HCT116 (cell line): ENCODE measurements at regions not wholly inside any gene's neighbourhood (a gene's known extent, or its start where the extent isn't known, plus 50 kb on each side); places are given as distances from the start of the nearest gene placed in this dataset.

Source experiments
- ATAC-seq: fragments of 200-7000 bp; cut with Tn5 transposase; 2 replicates; pipeline ENCODE4 v1.9.1; 2020; ENCODE audit warnings: mild to moderate bottlenecking, moderate library complexity
- BruUV-seq: library from RNA; stranded (reverse); fragments of 400-500 nt; replicated peaks from 2 replicates; lab custom pipeline; 2021; lab: Mats Ljungman, UMichigan
- CTCF ChIA-PET: fragments of 300-600 bp; sonication (Branson Sonifier 250); formaldehyde crosslinking; loops from one replicate; lab custom pipeline; 2021; ENCODE audit warnings: antibody characterized with exemption; lab: Charles Lee
- POLR2A ChIA-PET: fragments of 300-600, 350-600 bp; sonication (Branson Sonifier 250); formaldehyde crosslinking; loops from one replicate; lab custom pipeline; 2021; ENCODE audit warnings: antibody characterized with exemption; lab: Charles Lee
- RAD21 ChIA-PET, 2 experiments: fragments of 300-600 bp; sonication (Branson Sonifier 250); formaldehyde crosslinking; loops; one replicate each; lab custom pipeline; 2023; ENCODE audit warnings: low total read pairs in 2 of 2; ENCODE audit not compliant: uncharacterized antibody in 2 of 2, unreplicated experiment in 2 of 2, low non-redundant PET in 1 of 2; lab: Charles Lee
- DNase-seq: peaks from one replicate; pipeline ENCODE4 v3.0.0-alpha.2; 2010; ENCODE audit warnings: low read depth, low spot score
- H2AFZ ChIP-seq: fragments of 200-600 bp; shearing (Covaris generic), sonication (generic); 2 replicates; pipeline ENCODE4 v1.6.1; 2017; ENCODE audit warnings: low read depth, mixed run types, mixed read lengths, antibody characterized with exemption, low read length; ENCODE audit not compliant: poor library complexity, severe bottlenecking
- H3K27ac ChIP-seq: 2 replicates; pipeline ENCODE4 v1.5.1; 2012; ENCODE audit warnings: low read depth, low read length
- H3K27me3 ChIP-seq: fragments of 200-600 bp; sonication (generic); 2 replicates; pipeline ENCODE4 v1.6.1; 2016; ENCODE audit warnings: mixed run types, low read length, mixed read lengths; ENCODE audit not compliant: insufficient read depth
- H3K36me3 ChIP-seq, 2 experiments: fragments of 200-500 bp in 1 of 2; fragments of 200-600 bp in 1 of 2; sonication (Bioruptor generic) in 1 of 2; sonication (generic) in 1 of 2; 2 replicates each; pipeline versions ENCODE4 v1.5.1 to v1.6.1; 2014 to 2016; ENCODE audit warnings: low read length in 2 of 2, inconsistent platforms in 1 of 2, mixed read lengths in 1 of 2, mixed run types in 1 of 2; ENCODE audit not compliant: insufficient read depth in 2 of 2, control insufficient read depth in 1 of 2
- H3K4me1 ChIP-seq, 2 experiments: fragments of 200-600 bp in 1 of 2; sonication (generic) in 1 of 2; 2 replicates each; pipeline versions ENCODE4 v1.5.1 to v1.6.1; 2012 to 2017; ENCODE audit warnings: low read length in 2 of 2, inconsistent platforms in 1 of 2, mild to moderate bottlenecking in 1 of 2, mixed read lengths in 1 of 2, mixed run types in 1 of 2, moderate library complexity in 1 of 2; ENCODE audit not compliant: insufficient read depth in 2 of 2, control insufficient read depth in 1 of 2
- H3K4me2 ChIP-seq: fragments of 200-600 bp; sonication (generic); 2 replicates; pipeline ENCODE4 v1.6.1; 2017; ENCODE audit warnings: mixed run types, low read length, mixed read lengths
- H3K4me3 ChIP-seq, 2 experiments: fragments of 200-600 bp in 1 of 2; sonication (generic) in 1 of 2; replicated peaks in 1 of 2; 2 replicates each; pipeline ENCODE4 v1.5.1; 2011 to 2016; ENCODE audit warnings: low read length in 2 of 2, control low read depth in 1 of 2, low read depth in 1 of 2, mild to moderate bottlenecking in 1 of 2, mixed read lengths in 1 of 2, mixed run types in 1 of 2
- H3K79me2 ChIP-seq: fragments of 200-600 bp; sonication (generic); 2 replicates; pipeline ENCODE4 v1.6.1; 2017; ENCODE audit warnings: mild to moderate bottlenecking, mixed run types, low read length, moderate library complexity, mixed read lengths; ENCODE audit not compliant: insufficient read depth
- H3K9ac ChIP-seq: fragments of 200-600 bp; sonication (generic); 2 replicates; pipeline ENCODE4 v1.6.1; 2016; ENCODE audit warnings: low read length, mixed read lengths
- H3K9me2 ChIP-seq: fragments of 200-600 bp; sonication (generic), shearing (Covaris generic); 2 replicates; pipeline ENCODE4 v1.6.1; 2017; ENCODE audit warnings: mixed run types, mild to moderate bottlenecking, moderate library complexity; ENCODE audit not compliant: insufficient read depth
- H3K9me3 ChIP-seq, 2 experiments: fragments of 200-500 bp in 1 of 2; fragments of 200-600 bp in 1 of 2; sonication (Bioruptor generic) in 1 of 2; sonication (generic) in 1 of 2; 2 replicates each; pipeline ENCODE4 v1.6.1; 2014 to 2017; ENCODE audit warnings: low read length in 2 of 2, mixed read lengths in 2 of 2, inconsistent platforms in 1 of 2, low read depth in 1 of 2, mild to moderate bottlenecking in 1 of 2, mixed run types in 1 of 2, moderate library complexity in 1 of 2; ENCODE audit not compliant: control insufficient read depth in 1 of 2, insufficient read depth in 1 of 2
- H4K20me1 ChIP-seq: fragments of 200-600 bp; sonication (generic), shearing (Covaris generic); 2 replicates; pipeline ENCODE4 v1.6.1; 2017; ENCODE audit warnings: mixed run types, mild to moderate bottlenecking, moderate library complexity; ENCODE audit not compliant: insufficient read depth
- CBX3 ChIP-seq: IDR thresholded peaks from 2 replicates; pipeline ENCODE4 v1.6.1; 2012; ENCODE audit warnings: low read depth
- CEBPB ChIP-seq: IDR thresholded peaks from 2 replicates; pipeline ENCODE4 v1.6.1; 2012; ENCODE audit warnings: low read depth
- ELF1 ChIP-seq: IDR thresholded peaks from 2 replicates; pipeline ENCODE4 v1.6.1; 2012; ENCODE audit warnings: low read depth, borderline replicate concordance
- EZH2 ChIP-seq: fragments of 200-600 bp; sonication (generic); IDR thresholded peaks from 2 replicates; pipeline ENCODE4 v1.6.1; 2017; ENCODE audit warnings: antibody characterized with exemption, mixed run types
- EZH2phosphoT487 ChIP-seq: fragments of 200-600 bp; IDR thresholded peaks from 2 replicates; pipeline ENCODE4 v1.6.1; 2018; ENCODE audit warnings: antibody characterized with exemption, borderline replicate concordance
- FOSL1 ChIP-seq: IDR thresholded peaks from 2 replicates; pipeline ENCODE4 v1.6.1; 2012; ENCODE audit warnings: low read depth
- POLR2A ChIP-seq: IDR thresholded peaks from 2 replicates; pipeline ENCODE4 v1.7.0; 2011; ENCODE audit warnings: borderline replicate concordance; ENCODE audit not compliant: insufficient read depth, insufficient read length; ENCODE audit errors: extremely low read depth
- POLR2AphosphoS5 ChIP-seq: IDR thresholded peaks from 2 replicates; pipeline ENCODE4 v1.6.1; 2011; ENCODE audit warnings: mild to moderate bottlenecking, low read depth, low read length, moderate library complexity
- SIN3A ChIP-seq: IDR thresholded peaks from 2 replicates; pipeline ENCODE4 v1.6.1; 2012; ENCODE audit warnings: low read depth
- SRF ChIP-seq: IDR thresholded peaks from 2 replicates; pipeline ENCODE4 v1.6.1; 2012; ENCODE audit warnings: low read depth
- TCF7L2 ChIP-seq: IDR thresholded peaks from 2 replicates; pipeline ENCODE4 v1.7.0; 2011; ENCODE audit warnings: borderline replicate concordance, inconsistent platforms; ENCODE audit not compliant: insufficient read depth, insufficient read length; ENCODE audit errors: extremely low read depth
- ZFX ChIP-seq: fragments of 450-650 bp; IDR thresholded peaks from 2 replicates; pipeline ENCODE4 v1.6.1; 2017
- intact Hi-C: fragments of 100-400 bp; cut with micrococcal nuclease; formaldehyde crosslinking; loops from 2 replicates; pipeline ENCODE4 v1.10.0; 2022
- TF ChIP-seq, protein P1 (sequence below): IDR thresholded peaks from 2 replicates; pipeline ENCODE4 v1.6.1; 2012
- TF ChIP-seq, protein P2 (sequence below), 3 experiments: fragments of 200-600 bp in 1 of 3; sonication (generic) in 1 of 3; IDR thresholded peaks in 2 of 3; conservative IDR thresholded peaks in 1 of 3; 2 replicates each; pipeline ENCODE4 v1.5.1; 2012 to 2017; ENCODE audit warnings: low read depth in 2 of 3, low read length in 2 of 3, antibody characterized with exemption in 1 of 3, borderline replicate concordance in 1 of 3, control low read depth in 1 of 3, mild to moderate bottlenecking in 1 of 3, mixed read lengths in 1 of 3, mixed run types in 1 of 3, moderate library complexity in 1 of 3; ENCODE audit not compliant: insufficient read depth in 1 of 3
- TF ChIP-seq, protein P3 (sequence below): IDR thresholded peaks from 2 replicates; pipeline ENCODE4 v1.6.1; 2012; ENCODE audit warnings: low read depth
- TF ChIP-seq, protein P4 (sequence below): IDR thresholded peaks from 2 replicates; pipeline ENCODE4 v1.6.1; 2012
- TF ChIP-seq, protein P5 (sequence below): IDR thresholded peaks from 2 replicates; pipeline ENCODE4 v1.6.1; 2011; ENCODE audit warnings: mild to moderate bottlenecking, low read length, moderate library complexity; ENCODE audit not compliant: insufficient replicate concordance; ENCODE audit errors: extremely low read depth

DNA sequence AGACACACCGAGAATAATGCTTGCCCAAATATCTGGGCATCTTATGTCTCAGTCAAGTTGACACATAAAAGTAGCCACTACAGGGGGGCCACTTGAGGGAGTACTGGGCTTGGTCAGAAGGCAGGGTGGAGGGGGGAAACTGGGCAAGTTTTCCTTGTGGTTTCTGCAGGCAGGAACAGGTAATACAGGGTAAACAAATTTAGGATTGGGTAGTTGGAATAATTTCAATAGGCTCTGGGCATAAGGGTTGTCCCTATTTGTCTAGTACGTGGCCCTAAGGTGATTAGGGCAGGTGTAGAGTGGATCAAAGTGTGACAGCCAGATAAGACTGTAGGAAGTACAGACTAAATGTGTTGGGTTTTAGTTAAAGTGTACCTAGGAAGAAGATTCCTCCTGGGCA is 353.1 kb downstream of the TLE4 start:
- Histone ChIP-seq H3K4me2 (no peak overlapping the region), H3K9me2 (no peaks in the 10 kb centered on the region), H2AFZ (no peak overlapping the region), H3K9ac (no peak overlapping the region), H3K9me3 (peaks cover 0 to 12% of the 10 kb centered on the region in 2 experiments; a peak in 2 of 4 replicates), H4K20me1 (no peaks in the 10 kb centered on the region), H3K27ac (no peak overlapping the region), H3K27me3 (no peaks in the 10 kb centered on the region), H3K4me3 (no peak overlapping the region), H3K36me3 (no peaks in the 10 kb centered on the region), H3K79me2 (no peaks in the 10 kb centered on the region), H3K4me1 (no peaks in the 10 kb centered on the region)
- no peak for DNase-seq
- ChIA-PET RAD21 (no interaction called here), POLR2A (no interaction called here), CTCF (no interaction called here)
- TF ChIP-seq, protein P1, sequence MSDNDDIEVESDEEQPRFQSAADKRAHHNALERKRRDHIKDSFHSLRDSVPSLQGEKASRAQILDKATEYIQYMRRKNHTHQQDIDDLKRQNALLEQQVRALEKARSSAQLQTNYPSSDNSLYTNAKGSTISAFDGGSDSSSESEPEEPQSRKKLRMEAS, result no peak
- no peak for TF ChIP-seq EZH2
- no peak for TF ChIP-seq TCF7L2
- TF ChIP-seq SIN3A, result no peak
- no peak for TF ChIP-seq POLR2AphosphoS5
- no peak for TF ChIP-seq ZFX
- TF ChIP-seq FOSL1, result no peak
- TF ChIP-seq, protein P2, sequence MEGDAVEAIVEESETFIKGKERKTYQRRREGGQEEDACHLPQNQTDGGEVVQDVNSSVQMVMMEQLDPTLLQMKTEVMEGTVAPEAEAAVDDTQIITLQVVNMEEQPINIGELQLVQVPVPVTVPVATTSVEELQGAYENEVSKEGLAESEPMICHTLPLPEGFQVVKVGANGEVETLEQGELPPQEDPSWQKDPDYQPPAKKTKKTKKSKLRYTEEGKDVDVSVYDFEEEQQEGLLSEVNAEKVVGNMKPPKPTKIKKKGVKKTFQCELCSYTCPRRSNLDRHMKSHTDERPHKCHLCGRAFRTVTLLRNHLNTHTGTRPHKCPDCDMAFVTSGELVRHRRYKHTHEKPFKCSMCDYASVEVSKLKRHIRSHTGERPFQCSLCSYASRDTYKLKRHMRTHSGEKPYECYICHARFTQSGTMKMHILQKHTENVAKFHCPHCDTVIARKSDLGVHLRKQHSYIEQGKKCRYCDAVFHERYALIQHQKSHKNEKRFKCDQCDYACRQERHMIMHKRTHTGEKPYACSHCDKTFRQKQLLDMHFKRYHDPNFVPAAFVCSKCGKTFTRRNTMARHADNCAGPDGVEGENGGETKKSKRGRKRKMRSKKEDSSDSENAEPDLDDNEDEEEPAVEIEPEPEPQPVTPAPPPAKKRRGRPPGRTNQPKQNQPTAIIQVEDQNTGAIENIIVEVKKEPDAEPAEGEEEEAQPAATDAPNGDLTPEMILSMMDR (IDR thresholded peaks at IDR 0.05 in 2 of 3, conservative IDR thresholded peaks at IDR 0.05 in 1 of 3; ENCODE audit: borderline replicate concordance in 1 of 3, insufficient read depth in 1 of 3, low read depth in 2 of 3, low read length in 2 of 3), result no peak
- no peak for TF ChIP-seq CBX3
- TF ChIP-seq, protein P3, sequence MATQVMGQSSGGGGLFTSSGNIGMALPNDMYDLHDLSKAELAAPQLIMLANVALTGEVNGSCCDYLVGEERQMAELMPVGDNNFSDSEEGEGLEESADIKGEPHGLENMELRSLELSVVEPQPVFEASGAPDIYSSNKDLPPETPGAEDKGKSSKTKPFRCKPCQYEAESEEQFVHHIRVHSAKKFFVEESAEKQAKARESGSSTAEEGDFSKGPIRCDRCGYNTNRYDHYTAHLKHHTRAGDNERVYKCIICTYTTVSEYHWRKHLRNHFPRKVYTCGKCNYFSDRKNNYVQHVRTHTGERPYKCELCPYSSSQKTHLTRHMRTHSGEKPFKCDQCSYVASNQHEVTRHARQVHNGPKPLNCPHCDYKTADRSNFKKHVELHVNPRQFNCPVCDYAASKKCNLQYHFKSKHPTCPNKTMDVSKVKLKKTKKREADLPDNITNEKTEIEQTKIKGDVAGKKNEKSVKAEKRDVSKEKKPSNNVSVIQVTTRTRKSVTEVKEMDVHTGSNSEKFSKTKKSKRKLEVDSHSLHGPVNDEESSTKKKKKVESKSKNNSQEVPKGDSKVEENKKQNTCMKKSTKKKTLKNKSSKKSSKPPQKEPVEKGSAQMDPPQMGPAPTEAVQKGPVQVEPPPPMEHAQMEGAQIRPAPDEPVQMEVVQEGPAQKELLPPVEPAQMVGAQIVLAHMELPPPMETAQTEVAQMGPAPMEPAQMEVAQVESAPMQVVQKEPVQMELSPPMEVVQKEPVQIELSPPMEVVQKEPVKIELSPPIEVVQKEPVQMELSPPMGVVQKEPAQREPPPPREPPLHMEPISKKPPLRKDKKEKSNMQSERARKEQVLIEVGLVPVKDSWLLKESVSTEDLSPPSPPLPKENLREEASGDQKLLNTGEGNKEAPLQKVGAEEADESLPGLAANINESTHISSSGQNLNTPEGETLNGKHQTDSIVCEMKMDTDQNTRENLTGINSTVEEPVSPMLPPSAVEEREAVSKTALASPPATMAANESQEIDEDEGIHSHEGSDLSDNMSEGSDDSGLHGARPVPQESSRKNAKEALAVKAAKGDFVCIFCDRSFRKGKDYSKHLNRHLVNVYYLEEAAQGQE, result no peak
- TF ChIP-seq CEBPB, result no peak
- TF ChIP-seq POLR2A, result no peak
- TF ChIP-seq ELF1, result no peak
- TF ChIP-seq, protein P4, sequence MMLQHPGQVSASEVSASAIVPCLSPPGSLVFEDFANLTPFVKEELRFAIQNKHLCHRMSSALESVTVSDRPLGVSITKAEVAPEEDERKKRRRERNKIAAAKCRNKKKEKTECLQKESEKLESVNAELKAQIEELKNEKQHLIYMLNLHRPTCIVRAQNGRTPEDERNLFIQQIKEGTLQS, result no peak
- TF ChIP-seq, protein P5, sequence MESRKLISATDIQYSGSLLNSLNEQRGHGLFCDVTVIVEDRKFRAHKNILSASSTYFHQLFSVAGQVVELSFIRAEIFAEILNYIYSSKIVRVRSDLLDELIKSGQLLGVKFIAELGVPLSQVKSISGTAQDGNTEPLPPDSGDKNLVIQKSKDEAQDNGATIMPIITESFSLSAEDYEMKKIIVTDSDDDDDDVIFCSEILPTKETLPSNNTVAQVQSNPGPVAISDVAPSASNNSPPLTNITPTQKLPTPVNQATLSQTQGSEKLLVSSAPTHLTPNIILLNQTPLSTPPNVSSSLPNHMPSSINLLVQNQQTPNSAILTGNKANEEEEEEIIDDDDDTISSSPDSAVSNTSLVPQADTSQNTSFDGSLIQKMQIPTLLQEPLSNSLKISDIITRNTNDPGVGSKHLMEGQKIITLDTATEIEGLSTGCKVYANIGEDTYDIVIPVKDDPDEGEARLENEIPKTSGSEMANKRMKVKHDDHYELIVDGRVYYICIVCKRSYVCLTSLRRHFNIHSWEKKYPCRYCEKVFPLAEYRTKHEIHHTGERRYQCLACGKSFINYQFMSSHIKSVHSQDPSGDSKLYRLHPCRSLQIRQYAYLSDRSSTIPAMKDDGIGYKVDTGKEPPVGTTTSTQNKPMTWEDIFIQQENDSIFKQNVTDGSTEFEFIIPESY, result no peak
- no peak for TF ChIP-seq SRF
- TF ChIP-seq EZH2phosphoT487, result no peak
- intact Hi-C loops, result no loop called here
- no TSS peak for BruUV-seq
- no peak for ATAC-seq
